Adrenal gland (tissue), 9 donors: ENCODE measurements at regions not wholly inside any gene's neighbourhood (a gene's known extent, or its start where the extent isn't known, plus 50 kb on each side); places are given as distances from the start of the nearest gene placed in this dataset.

Source experiments
- DNase-seq, 7 donors: peaks; one replicate each; pipeline ENCODE4 v3.0.0-alpha.2; 2019 to 2020
- H3K27ac ChIP-seq, 5 donors: fragments of 200-600 bp; sonication (generic) in 4 of 5; 1 replicate in 3 of 5; 2 replicates in 2 of 5; pipeline versions ENCODE4 v1.5.1 to v1.8.0; 2016 to 2020; ENCODE audit warnings: mild to moderate bottlenecking in 1 of 5
- H3K27me3 ChIP-seq: fragments of 200-600 bp; 2 replicates; pipeline ENCODE4 v1.8.0; 2021
- H3K36me3 ChIP-seq, 2 donors: fragments of 200-600 bp; replicated peaks in 1 of 2; 1 replicate in 1 of 2; 2 replicates in 1 of 2; pipeline versions ENCODE4 v1.5.1 to v1.8.0; 2018 to 2022
- H3K4me1 ChIP-seq, 2 donors: fragments of 200-600 bp; replicated peaks in 1 of 2; 1 replicate in 1 of 2; 2 replicates in 1 of 2; pipeline versions ENCODE4 v1.5.1 to v1.8.0; 2018 to 2021
- H3K4me3 ChIP-seq, 4 donors: fragments of 200-600 bp; sonication (generic) in 3 of 4; one replicate each; pipeline ENCODE4 v1.5.1; 2016 to 2018
- H3K9me3 ChIP-seq, 3 donors: fragments of 200-600 bp; sonication (generic) in 1 of 3; replicated peaks in 1 of 3; 1 replicate in 2 of 3; 2 replicates in 1 of 3; pipeline versions ENCODE4 v1.5.1 to v1.8.0; 2016 to 2021
- POLR2A ChIP-seq, 2 donors: fragments of 450-650 bp; IDR thresholded peaks; one replicate each; pipeline ENCODE4 v1.6.1; 2017; ENCODE audit warnings: antibody characterized with exemption in 2 of 2, mild to moderate bottlenecking in 2 of 2, moderate library complexity in 1 of 2
- WGBS, 4 donors: extraction: QIAGEN DNeasy Blood & Tissue Kit in 2 of 4; methylation state at CpG; one replicate each; pipeline versions ENCODE4 v1.1.5 to v1.1.7; 2013 to 2017; 5-methylcytosine and 5-hydroxymethylcytosine counted together
- intact Hi-C, 2 donors: fragments of 100-400 bp; cut with DNase I; formaldehyde crosslinking; loops; one replicate each; pipeline versions ENCODE4 v1.14.1 to v1.15.0; 2022 to 2023
- TF ChIP-seq, protein P1 (sequence below), 6 experiments: fragments of 450-650 bp in 4 of 6; fragments of 200-600 bp in 2 of 6; sonication (generic) in 1 of 6; IDR thresholded peaks; 1 replicate in 5 of 6; 2 replicates in 1 of 6; pipeline versions ENCODE4 v1.5.1 to v1.8.0; 2016 to 2021; ENCODE audit warnings: antibody characterized with exemption in 6 of 6, mild to moderate bottlenecking in 2 of 6, moderate library complexity in 1 of 6
- donor health status: healthy with polysubstance abuse.
- donor health status: Bipolar disorder and iron deficiency.
- donor health status: DM: yes; HTN: yes; CAD: no.
- donor health status: DM: no; HTN: no; CAD: no.
- donor health status: DM: no; HTN: no; CAD: no.

DNA sequence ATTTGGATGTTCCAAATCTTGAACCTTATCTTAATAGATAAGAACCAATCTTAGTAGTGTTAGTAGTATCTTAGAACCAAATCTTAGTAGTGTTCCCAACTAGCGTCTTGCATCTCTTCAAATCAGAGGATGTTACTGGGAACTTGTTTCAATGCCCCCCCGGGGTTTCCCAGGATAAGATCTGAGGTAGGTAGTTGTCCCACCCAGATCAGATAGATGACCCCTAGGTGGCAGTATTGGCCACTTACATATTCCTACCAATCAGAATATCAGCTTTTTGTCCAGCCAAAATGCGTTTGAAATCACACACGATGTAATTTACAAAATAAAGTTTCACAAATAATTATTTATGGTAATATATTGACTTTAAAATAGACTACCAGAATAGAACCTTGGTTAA is 314.8 kb downstream of the MBD2 start:
- TF ChIP-seq, protein P1, sequence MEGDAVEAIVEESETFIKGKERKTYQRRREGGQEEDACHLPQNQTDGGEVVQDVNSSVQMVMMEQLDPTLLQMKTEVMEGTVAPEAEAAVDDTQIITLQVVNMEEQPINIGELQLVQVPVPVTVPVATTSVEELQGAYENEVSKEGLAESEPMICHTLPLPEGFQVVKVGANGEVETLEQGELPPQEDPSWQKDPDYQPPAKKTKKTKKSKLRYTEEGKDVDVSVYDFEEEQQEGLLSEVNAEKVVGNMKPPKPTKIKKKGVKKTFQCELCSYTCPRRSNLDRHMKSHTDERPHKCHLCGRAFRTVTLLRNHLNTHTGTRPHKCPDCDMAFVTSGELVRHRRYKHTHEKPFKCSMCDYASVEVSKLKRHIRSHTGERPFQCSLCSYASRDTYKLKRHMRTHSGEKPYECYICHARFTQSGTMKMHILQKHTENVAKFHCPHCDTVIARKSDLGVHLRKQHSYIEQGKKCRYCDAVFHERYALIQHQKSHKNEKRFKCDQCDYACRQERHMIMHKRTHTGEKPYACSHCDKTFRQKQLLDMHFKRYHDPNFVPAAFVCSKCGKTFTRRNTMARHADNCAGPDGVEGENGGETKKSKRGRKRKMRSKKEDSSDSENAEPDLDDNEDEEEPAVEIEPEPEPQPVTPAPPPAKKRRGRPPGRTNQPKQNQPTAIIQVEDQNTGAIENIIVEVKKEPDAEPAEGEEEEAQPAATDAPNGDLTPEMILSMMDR (IDR thresholded peaks at IDR 0.05) = peak in 3 of 6 experiments; percentile 27 to 40 (median 30)
- no peak for TF ChIP-seq POLR2A (IDR thresholded peaks at IDR 0.05)
- 49 to 65% (median 59%) methylated on average over 4 of the region's 4 CpGs for WGBS, 4 donors
- intact Hi-C loops = loop anchor here in 1 of 2 donors (10.0 kb wide), 1 partner anchor 205 kb away; no protein-coding TSS in a partner anchor

DNA sequence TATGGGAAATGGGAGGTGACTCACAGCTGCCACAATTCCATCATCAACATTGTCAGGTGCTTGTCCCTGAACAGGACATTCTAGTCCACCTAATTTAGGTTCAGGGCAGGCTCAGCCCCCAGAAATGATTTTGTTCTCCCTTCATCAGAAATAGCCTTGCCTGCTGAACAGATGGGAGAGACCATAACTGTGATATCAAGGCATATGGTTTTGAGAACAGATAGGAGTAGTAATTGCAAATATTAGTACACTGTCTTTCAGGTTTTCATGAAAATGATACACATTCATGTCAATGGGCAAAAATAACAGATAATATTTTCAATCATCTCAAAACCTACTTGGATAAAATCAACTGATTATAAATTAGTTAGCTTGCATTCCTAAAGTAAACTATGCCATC is 316.5 kb downstream of the MBD2 start:
- Histone ChIP-seq H3K4me3 (no peak overlapping the region), H3K4me1 (no peaks in the 10 kb centered on the region), H3K9me3 (no peaks in the 10 kb centered on the region), H3K36me3 (no peaks in the 10 kb centered on the region), H3K27ac (no peak overlapping the region), H3K27me3 (no peaks in the 10 kb centered on the region)
- no peak for DNase-seq
- TF ChIP-seq, protein P1 (IDR thresholded peaks at IDR 0.05) = no peak
- no peak for TF ChIP-seq POLR2A (IDR thresholded peaks at IDR 0.05)
- intact Hi-C loops = loop anchor here in 1 of 2 donors (10.0 kb wide), 1 partner anchor 207 kb away; no protein-coding TSS in a partner anchor

More for the DNA sequence above, 314.8 kb downstream of the MBD2 start:
- Histone ChIP-seq H3K4me3 (no peak overlapping the region), H3K9me3 (no peaks in the 10 kb centered on the region), H3K36me3 (no peaks in the 10 kb centered on the region), H3K27ac (no peak overlapping the region), H3K4me1 (no peaks in the 10 kb centered on the region), H3K27me3 (no peaks in the 10 kb centered on the region)
- peak in 2 of 7 donors; percentile 8 to 28 for DNase-seq

DNA sequence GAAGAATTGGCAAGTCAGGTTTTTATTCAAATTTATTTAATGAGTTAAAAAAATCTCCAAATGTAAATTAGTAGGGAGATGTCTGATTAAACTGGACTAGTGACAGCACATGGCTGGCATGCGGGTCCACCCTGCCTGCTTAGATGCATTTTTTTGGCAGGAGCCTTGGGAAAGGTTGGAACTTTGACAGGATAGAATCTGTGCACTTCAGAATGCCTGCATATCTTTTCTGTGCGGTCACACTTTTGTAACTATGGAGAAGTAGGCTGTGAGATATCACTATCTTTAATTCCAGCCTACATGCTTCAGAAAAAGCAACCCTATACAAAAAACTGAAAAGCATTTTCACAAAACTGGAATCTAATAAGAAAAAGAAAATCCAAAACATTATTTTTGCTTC is 317.8 kb downstream of the MBD2 start:
- Histone ChIP-seq H3K36me3 (no peaks in the 10 kb centered on the region), H3K27me3 (no peaks in the 10 kb centered on the region), H3K4me1 (no peaks in the 10 kb centered on the region), H3K27ac (no peak overlapping the region), H3K4me3 (no peak overlapping the region), H3K9me3 (no peaks in the 10 kb centered on the region)
- 63 to 77% (median 70%) methylated on average over 2 of the region's 2 CpGs for WGBS, 4 donors
- no peak for TF ChIP-seq POLR2A (IDR thresholded peaks at IDR 0.05)
- TF ChIP-seq, protein P1 (IDR thresholded peaks at IDR 0.05) = no peak
- intact Hi-C loops = loop anchor here in 1 of 2 donors (10.0 kb wide), 1 partner anchor 208 kb away; no protein-coding TSS in a partner anchor
- DNase-seq = no peak

DNA sequence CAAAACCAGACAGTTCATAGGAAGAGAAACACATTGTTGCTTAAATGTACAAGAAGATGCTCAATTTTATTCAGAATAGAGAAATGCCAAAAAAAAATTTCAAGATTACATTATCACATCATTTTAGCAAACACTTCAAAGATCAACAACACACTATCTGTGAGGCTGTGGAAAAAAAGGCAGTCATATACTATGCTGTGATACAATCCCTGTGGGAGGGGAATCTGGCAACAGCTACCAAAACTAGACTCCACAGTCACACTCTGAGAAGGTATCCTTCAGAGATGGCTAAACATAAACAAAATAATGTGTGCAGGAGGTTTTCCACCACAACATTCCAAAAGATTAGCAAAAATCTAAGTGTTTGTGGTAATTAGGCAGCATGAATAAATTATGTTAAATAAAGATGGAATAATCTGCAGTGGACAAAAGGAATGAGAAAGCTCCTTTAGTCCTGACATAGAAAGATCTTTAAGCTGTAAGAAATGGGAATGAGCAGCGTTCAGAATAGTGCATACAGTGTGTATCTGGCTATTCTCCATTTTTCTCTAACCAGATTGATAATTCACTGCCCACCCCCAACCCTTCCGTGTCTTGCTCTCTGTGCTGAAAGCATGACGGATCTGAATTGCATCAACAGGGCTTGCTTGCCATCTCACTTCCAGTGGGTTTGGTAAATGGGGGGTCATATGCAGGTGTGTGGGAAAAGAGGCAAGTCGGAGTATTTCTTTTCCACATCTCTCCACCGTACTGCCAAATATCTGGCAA is 329.6 kb downstream of the MBD2 start:
- no peak for TF ChIP-seq POLR2A (IDR thresholded peaks at IDR 0.05)
- TF ChIP-seq, protein P1 (IDR thresholded peaks at IDR 0.05) = no peak
- WGBS, 4 donors = 56 to 69% (median 64%) methylated on average over 5 of the region's 5 CpGs

More for the DNA sequence above, 329.6 kb downstream of the MBD2 start:
- H3K36me3 ChIP-seq = no peaks in the 10 kb centered on the region
- no peaks in the 10 kb centered on the region for H3K4me1 ChIP-seq
- intact Hi-C loops = no loop called here
- H3K27me3 ChIP-seq = no peaks in the 10 kb centered on the region
- no peak overlapping the region for H3K4me3 ChIP-seq
- DNase-seq = no peak
- H3K9me3 ChIP-seq = no peaks in the 10 kb centered on the region
- no peak overlapping the region for H3K27ac ChIP-seq
